GM23338 (cell line): ENCODE measurements at regions not wholly inside any gene's neighbourhood (a gene's known extent, or its start where the extent isn't known, plus 50 kb on each side); places are given as distances from the start of the nearest gene placed in this dataset.

Source experiments
- ATAC-seq: fragments of 200-7000 bp; cut with Tn5 transposase; 3 replicates; pipeline ENCODE4 v1.9.1; 2020
- DNase-seq: peaks from one replicate; pipeline ENCODE4 v3.0.0-alpha.2; 2015; ENCODE audit warnings: low spot score
- H2AFZ ChIP-seq: fragments of 200-600 bp; sonication (generic); 2 replicates; pipeline ENCODE4 v1.8.0; 2016; ENCODE audit warnings: antibody characterized with exemption, mild to moderate bottlenecking, moderate library complexity
- H3F3A ChIP-seq: fragments of 200-600 bp; sonication (generic); replicated peaks from 2 replicates; pipeline ENCODE4 v1.8.0; 2017; ENCODE audit warnings: antibody characterized with exemption, mixed run types, low read depth
- H3K27ac ChIP-seq: fragments of 200-600 bp; sonication (generic); 2 replicates; pipeline ENCODE4 v1.6.1; 2016; ENCODE audit warnings: low read depth
- H3K27me3 ChIP-seq: fragments of 200-600 bp; sonication (generic); 2 replicates; pipeline ENCODE4 v1.8.0; 2016; ENCODE audit warnings: mild to moderate bottlenecking, mixed run types, moderate library complexity; ENCODE audit not compliant: insufficient read depth
- H3K36me3 ChIP-seq: fragments of 200-600 bp; sonication (generic); 2 replicates; pipeline ENCODE4 v1.8.0; 2016; ENCODE audit warnings: mild to moderate bottlenecking; ENCODE audit not compliant: insufficient read depth
- H3K4me1 ChIP-seq: fragments of 200-600 bp; sonication (generic); 2 replicates; pipeline ENCODE4 v1.8.0; 2016; ENCODE audit warnings: mild to moderate bottlenecking, moderate library complexity; ENCODE audit not compliant: insufficient read depth
- H3K4me2 ChIP-seq: fragments of 200-600 bp; sonication (generic); 2 replicates; pipeline ENCODE4 v1.7.1; 2017; ENCODE audit warnings: mixed run types
- H3K4me3 ChIP-seq: fragments of 200-600 bp; sonication (generic); 2 replicates; pipeline ENCODE4 v1.6.1; 2016; ENCODE audit warnings: mixed run types
- H3K79me2 ChIP-seq: fragments of 200-600 bp; sonication (generic); replicated peaks from 2 replicates; pipeline ENCODE4 v1.8.0; 2017; ENCODE audit warnings: mild to moderate bottlenecking; ENCODE audit not compliant: insufficient read depth
- H3K9me2 ChIP-seq: fragments of 200-600 bp; sonication (generic); 2 replicates; pipeline ENCODE4 v1.8.0; 2017; ENCODE audit not compliant: insufficient read depth
- H4K20me1 ChIP-seq: fragments of 200-600 bp; sonication (generic); replicated peaks from 2 replicates; pipeline ENCODE4 v1.8.0; 2017; ENCODE audit warnings: mild to moderate bottlenecking; ENCODE audit not compliant: insufficient read depth
- H3K27ac Mint-ChIP-seq: 2 replicates; pipeline ENCODE4 v1.8.0; 2020; ENCODE audit warnings: inconsistent platforms, mild to moderate bottlenecking, moderate library complexity, mixed read lengths
- H3K27me3 Mint-ChIP-seq: 3 replicates; pipeline ENCODE4 v1.8.0; 2022; ENCODE audit warnings: low read depth, mild to moderate bottlenecking, moderate library complexity, mixed read lengths, inconsistent platforms; ENCODE audit not compliant: insufficient read depth, poor library complexity
- H3K36me3 Mint-ChIP-seq: 3 replicates; pipeline ENCODE4 v1.8.0; 2021; ENCODE audit warnings: low read depth, mild to moderate bottlenecking, inconsistent platforms, moderate library complexity, mixed read lengths
- H3K4me1 Mint-ChIP-seq: 3 replicates; pipeline ENCODE4 v1.8.0; 2020; ENCODE audit warnings: mild to moderate bottlenecking, inconsistent platforms, mixed read lengths
- H3K4me3 Mint-ChIP-seq: 3 replicates; pipeline ENCODE4 v1.8.0; 2021; ENCODE audit warnings: moderate library complexity, mild to moderate bottlenecking, inconsistent platforms, mixed read lengths
- H3K9me3 Mint-ChIP-seq: 3 replicates; pipeline ENCODE4 v1.8.0; 2020; ENCODE audit warnings: moderate library complexity, mild to moderate bottlenecking, inconsistent platforms, mixed read lengths
- EZH2 ChIP-seq: fragments of 200-600 bp; sonication (generic); IDR thresholded peaks from one replicate; pipeline ENCODE4 v1.8.0; 2017; ENCODE audit warnings: antibody characterized with exemption, mild to moderate bottlenecking, low read depth; ENCODE audit not compliant: unreplicated experiment
- JUNB ChIP-seq: IDR thresholded peaks from one replicate; pipeline ENCODE4 v1.6.1; 2016; ENCODE audit warnings: antibody characterized with exemption; ENCODE audit not compliant: unreplicated experiment
- NANOG ChIP-seq: IDR thresholded peaks from 2 replicates; pipeline ENCODE4 v1.6.1; 2016; ENCODE audit warnings: antibody characterized with exemption, borderline replicate concordance
- ZNF114 ChIP-seq: fragments of 250-450 bp; sonication (Bioruptor Pico); IDR thresholded peaks from 2 replicates; pipeline ENCODE4 v1.5.0; 2020; ENCODE audit warnings: mild to moderate bottlenecking, moderate library complexity
- TF ChIP-seq, protein P1 (sequence below): IDR thresholded peaks from 2 replicates; pipeline ENCODE4 v1.6.1; 2016; ENCODE audit warnings: antibody characterized with exemption
- TF ChIP-seq, protein P2 (sequence below): fragments of 250-450 bp; sonication (Bioruptor Pico); IDR thresholded peaks from 2 replicates; pipeline ENCODE4 v1.5.0; 2020; ENCODE audit warnings: mild to moderate bottlenecking, moderate library complexity

DNA sequence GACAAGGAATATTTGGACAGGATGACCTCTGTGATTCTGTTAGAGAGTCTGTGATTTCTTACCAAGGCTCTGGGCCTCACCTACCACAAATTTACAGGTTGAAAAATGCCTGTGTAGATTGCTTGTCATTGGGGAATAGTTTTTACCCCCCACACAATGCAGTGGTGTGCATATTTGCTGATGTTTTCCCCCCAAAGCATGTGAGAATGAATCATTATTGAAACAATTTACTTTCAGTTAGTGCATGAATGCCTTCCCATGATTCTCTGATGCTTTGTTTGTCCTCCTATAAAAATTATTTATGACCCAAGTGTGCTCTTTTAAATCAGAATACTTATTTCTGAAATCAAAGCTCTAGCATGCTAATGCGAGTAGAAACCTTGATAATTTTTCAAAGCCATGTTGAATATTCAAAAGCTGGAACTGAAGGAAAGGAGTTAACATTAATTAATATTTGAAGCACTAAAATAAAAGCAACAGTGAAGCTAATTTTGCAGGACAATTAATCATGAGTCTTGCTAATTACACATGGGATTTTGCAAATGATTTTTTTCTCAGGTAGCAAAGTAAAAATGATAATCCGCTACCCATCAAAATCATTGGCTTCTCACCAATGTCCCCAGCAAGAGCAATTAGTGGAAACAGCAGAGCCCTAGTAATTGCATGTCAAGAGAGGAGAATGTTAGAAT, 361.2 kb upstream of the HNRNPA3 start:
- ATAC-seq, result no peak
- no peaks in the 10 kb centered on the region for H3K27me3 ChIP-seq
- no peak overlapping the region for H3K4me2 ChIP-seq
- Mint-ChIP-seq H3K27me3 (no peaks in the 10 kb centered on the region), H3K4me3 (no peak overlapping the region), H3K9me3 (no peaks in the 10 kb centered on the region), H3K27ac (no peak overlapping the region; the same call in 1 of the 2 replicates), H3K4me1 (peaks cover 40% of the 10 kb centered on the region), H3K36me3 (no peaks in the 10 kb centered on the region)
- TF ChIP-seq NANOG (no peak), ZNF114 (CRISPR knock-in tag) (no peak), EZH2 (no peak), JUNB (no peak)
- TF ChIP-seq, protein P1, sequence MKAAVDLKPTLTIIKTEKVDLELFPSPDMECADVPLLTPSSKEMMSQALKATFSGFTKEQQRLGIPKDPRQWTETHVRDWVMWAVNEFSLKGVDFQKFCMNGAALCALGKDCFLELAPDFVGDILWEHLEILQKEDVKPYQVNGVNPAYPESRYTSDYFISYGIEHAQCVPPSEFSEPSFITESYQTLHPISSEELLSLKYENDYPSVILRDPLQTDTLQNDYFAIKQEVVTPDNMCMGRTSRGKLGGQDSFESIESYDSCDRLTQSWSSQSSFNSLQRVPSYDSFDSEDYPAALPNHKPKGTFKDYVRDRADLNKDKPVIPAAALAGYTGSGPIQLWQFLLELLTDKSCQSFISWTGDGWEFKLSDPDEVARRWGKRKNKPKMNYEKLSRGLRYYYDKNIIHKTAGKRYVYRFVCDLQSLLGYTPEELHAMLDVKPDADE, result no peak
- TF ChIP-seq, protein P2, sequence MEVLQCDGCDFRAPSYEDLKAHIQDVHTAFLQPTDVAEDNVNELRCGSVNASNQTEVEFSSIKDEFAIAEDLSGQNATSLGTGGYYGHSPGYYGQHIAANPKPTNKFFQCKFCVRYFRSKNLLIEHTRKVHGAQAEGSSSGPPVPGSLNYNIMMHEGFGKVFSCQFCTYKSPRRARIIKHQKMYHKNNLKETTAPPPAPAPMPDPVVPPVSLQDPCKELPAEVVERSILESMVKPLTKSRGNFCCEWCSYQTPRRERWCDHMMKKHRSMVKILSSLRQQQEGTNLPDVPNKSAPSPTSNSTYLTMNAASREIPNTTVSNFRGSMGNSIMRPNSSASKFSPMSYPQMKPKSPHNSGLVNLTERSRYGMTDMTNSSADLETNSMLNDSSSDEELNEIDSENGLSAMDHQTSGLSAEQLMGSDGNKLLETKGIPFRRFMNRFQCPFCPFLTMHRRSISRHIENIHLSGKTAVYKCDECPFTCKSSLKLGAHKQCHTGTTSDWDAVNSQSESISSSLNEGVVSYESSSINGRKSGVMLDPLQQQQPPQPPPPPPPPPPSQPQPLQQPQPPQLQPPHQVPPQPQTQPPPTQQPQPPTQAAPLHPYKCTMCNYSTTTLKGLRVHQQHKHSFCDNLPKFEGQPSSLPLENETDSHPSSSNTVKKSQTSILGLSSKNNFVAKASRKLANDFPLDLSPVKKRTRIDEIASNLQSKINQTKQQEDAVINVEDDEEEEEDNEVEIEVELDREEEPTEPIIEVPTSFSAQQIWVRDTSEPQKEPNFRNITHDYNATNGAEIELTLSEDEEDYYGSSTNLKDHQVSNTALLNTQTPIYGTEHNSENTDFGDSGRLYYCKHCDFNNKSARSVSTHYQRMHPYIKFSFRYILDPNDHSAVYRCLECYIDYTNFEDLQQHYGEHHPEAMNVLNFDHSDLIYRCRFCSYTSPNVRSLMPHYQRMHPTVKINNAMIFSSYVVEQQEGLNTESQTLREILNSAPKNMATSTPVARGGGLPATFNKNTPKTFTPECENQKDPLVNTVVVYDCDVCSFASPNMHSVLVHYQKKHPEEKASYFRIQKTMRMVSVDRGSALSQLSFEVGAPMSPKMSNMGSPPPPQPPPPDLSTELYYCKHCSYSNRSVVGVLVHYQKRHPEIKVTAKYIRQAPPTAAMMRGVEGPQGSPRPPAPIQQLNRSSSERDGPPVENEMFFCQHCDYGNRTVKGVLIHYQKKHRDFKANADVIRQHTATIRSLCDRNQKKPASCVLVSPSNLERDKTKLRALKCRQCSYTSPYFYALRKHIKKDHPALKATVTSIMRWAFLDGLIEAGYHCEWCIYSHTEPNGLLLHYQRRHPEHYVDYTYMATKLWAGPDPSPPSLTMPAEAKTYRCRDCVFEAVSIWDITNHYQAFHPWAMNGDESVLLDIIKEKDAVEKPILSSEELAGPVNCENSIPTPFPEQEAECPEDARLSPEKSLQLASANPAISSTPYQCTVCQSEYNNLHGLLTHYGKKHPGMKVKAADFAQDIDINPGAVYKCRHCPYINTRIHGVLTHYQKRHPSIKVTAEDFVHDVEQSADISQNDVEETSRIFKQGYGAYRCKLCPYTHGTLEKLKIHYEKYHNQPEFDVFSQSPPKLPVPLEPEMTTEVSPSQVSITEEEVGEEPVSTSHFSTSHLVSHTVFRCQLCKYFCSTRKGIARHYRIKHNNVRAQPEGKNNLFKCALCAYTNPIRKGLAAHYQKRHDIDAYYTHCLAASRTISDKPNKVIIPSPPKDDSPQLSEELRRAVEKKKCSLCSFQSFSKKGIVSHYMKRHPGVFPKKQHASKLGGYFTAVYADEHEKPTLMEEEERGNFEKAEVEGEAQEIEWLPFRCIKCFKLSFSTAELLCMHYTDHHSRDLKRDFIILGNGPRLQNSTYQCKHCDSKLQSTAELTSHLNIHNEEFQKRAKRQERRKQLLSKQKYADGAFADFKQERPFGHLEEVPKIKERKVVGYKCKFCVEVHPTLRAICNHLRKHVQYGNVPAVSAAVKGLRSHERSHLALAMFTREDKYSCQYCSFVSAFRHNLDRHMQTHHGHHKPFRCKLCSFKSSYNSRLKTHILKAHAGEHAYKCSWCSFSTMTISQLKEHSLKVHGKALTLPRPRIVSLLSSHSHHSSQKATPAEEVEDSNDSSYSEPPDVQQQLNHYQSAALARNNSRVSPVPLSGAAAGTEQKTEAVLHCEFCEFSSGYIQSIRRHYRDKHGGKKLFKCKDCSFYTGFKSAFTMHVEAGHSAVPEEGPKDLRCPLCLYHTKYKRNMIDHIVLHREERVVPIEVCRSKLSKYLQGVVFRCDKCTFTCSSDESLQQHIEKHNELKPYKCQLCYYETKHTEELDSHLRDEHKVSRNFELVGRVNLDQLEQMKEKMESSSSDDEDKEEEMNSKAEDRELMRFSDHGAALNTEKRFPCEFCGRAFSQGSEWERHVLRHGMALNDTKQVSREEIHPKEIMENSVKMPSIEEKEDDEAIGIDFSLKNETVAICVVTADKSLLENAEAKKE (CRISPR knock-in tag), result no peak
- peaks cover 26% of the 10 kb centered on the region for H3K4me1 ChIP-seq
- DNase-seq, result no peak
- no peaks in the 10 kb centered on the region for H3F3A ChIP-seq
- H3K27ac ChIP-seq, result no peak overlapping the region
- no peaks in the 10 kb centered on the region for H4K20me1 ChIP-seq
- no peaks in the 10 kb centered on the region for H3K79me2 ChIP-seq
- no peaks in the 10 kb centered on the region for H3K36me3 ChIP-seq
- H2AFZ ChIP-seq, result no peak overlapping the region
- peaks cover 4% of the 10 kb centered on the region for H3K9me2 ChIP-seq
- H3K4me3 ChIP-seq, result no peak overlapping the region
